HepG2 (cell line): ENCODE measurements at regions not wholly inside any gene's neighbourhood (a gene's known extent, or its start where the extent isn't known, plus 50 kb on each side); places are given as distances from the start of the nearest gene placed in this dataset.

Experiments
- HCFC1 ChIP-seq: fragments of 150-350 bp; IDR thresholded peaks from 2 replicates; pipeline ENCODE4 v1.6.1; 2014; ENCODE audit warnings: low read depth, low read length
- TCF7L2 ChIP-seq: IDR thresholded peaks from 2 replicates; pipeline ENCODE4 v1.6.1; 2011; ENCODE audit warnings: mild to moderate bottlenecking, low read depth, low read length, moderate library complexity
- TF ChIP-seq, protein P1 (sequence below): sonication (generic); formaldehyde crosslinking; IDR thresholded peaks from 2 replicates; pipeline ENCODE4 v1.5.0; 2020; ENCODE audit warnings: mild to moderate bottlenecking, missing genetic modification reagents, moderate library complexity
- TF ChIP-seq, protein P2 (sequence below): sonication (generic); formaldehyde crosslinking; IDR thresholded peaks from 2 replicates; pipeline ENCODE4 v1.8.0; 2022; ENCODE audit warnings: low read depth, missing genetic modification reagents

DNA sequence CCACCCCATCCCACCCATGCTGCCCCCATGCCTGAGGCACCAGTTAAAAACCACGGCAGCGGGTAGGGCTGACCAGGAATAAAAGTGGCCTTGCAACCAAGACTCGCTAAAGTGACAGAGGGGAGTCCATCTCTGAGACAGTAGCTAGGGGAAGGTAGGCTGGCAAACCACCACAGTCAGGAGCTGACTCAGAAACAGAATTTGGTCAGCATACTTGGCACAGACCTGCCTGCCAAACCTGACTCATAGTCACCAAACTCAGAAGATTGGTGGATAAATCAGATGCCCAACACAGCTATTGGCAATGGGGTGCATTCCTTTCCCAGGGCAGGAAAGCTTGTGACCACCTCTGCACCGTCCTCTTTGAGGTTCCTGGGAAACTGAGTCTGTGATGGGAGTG, 193.8 kb downstream of the BCOR start:
- TF ChIP-seq, protein P1, sequence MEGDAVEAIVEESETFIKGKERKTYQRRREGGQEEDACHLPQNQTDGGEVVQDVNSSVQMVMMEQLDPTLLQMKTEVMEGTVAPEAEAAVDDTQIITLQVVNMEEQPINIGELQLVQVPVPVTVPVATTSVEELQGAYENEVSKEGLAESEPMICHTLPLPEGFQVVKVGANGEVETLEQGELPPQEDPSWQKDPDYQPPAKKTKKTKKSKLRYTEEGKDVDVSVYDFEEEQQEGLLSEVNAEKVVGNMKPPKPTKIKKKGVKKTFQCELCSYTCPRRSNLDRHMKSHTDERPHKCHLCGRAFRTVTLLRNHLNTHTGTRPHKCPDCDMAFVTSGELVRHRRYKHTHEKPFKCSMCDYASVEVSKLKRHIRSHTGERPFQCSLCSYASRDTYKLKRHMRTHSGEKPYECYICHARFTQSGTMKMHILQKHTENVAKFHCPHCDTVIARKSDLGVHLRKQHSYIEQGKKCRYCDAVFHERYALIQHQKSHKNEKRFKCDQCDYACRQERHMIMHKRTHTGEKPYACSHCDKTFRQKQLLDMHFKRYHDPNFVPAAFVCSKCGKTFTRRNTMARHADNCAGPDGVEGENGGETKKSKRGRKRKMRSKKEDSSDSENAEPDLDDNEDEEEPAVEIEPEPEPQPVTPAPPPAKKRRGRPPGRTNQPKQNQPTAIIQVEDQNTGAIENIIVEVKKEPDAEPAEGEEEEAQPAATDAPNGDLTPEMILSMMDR (CRISPR knock-in tag): no peak
- TF ChIP-seq TCF7L2 (no peak), HCFC1 (no peak)
- TF ChIP-seq, protein P2, sequence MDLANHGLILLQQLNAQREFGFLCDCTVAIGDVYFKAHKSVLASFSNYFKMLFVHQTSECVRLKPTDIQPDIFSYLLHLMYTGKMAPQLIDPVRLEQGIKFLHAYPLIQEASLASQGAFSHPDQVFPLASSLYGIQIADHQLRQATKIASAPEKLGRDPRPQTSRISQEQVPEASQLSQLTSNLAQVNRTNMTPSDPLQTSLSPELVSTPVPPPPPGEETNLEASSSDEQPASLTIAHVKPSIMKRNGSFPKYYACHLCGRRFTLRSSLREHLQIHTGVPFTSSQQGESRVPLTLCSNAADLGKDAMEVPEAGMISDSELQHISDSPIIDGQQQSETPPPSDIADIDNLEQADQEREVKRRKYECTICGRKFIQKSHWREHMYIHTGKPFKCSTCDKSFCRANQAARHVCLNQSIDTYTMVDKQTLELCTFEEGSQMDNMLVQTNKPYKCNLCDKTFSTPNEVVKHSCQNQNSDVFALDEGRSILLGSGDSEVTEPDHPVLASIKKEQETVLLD: no peak
